Astrocyte (in vitro differentiated cells and primary cell): ENCODE measurements at regions not wholly inside any gene's neighbourhood (a gene's known extent, or its start where the extent isn't known, plus 50 kb on each side); places are given as distances from the start of the nearest gene placed in this dataset.
"Not testable (repeated sequence)": the region's sequence is repeated elsewhere in the genome, so short reads cannot be mapped to it uniquely, and the experiment has no call there.

Experiments used
- DNase-seq: peaks from one replicate; pipeline ENCODE4 v3.0.0-alpha.2; 2010; ENCODE audit warnings: low read depth
- FAIRE-seq: peaks from 2 replicates; lab custom pipeline; 2011; peaks lifted over from hg19 to GRCh38; lab: Jason Lieb, UNC
- H2AFZ ChIP-seq: 2 replicates; pipeline ENCODE4 v1.6.0; 2012; ENCODE audit warnings: low read depth, low read length, inconsistent platforms
- H3K27ac ChIP-seq: 2 replicates; pipeline ENCODE4 v1.5.1; 2011; ENCODE audit warnings: low read depth, low read length, inconsistent platforms
- H3K27me3 ChIP-seq: 2 replicates; pipeline ENCODE4 v1.6.0; 2011; ENCODE audit warnings: low read length, inconsistent platforms; ENCODE audit not compliant: insufficient read depth
- H3K36me3 ChIP-seq: 2 replicates; pipeline ENCODE4 v1.5.1; 2011; ENCODE audit warnings: low read length, inconsistent platforms; ENCODE audit not compliant: insufficient read depth
- H3K4me1 ChIP-seq: 2 replicates; pipeline ENCODE4 v1.5.1; 2011; ENCODE audit warnings: low read length, inconsistent platforms; ENCODE audit not compliant: insufficient read depth
- H3K4me2 ChIP-seq: 2 replicates; pipeline ENCODE4 v1.6.0; 2012; ENCODE audit warnings: low read length, inconsistent platforms
- H3K4me3 ChIP-seq: 2 replicates; pipeline ENCODE4 v1.5.1; 2011; ENCODE audit warnings: low read depth, mild to moderate bottlenecking, low read length, inconsistent platforms; ENCODE audit not compliant: insufficient read depth
- H3K79me2 ChIP-seq: 2 replicates; pipeline ENCODE4 v1.6.0; 2012; ENCODE audit warnings: mild to moderate bottlenecking, low read length, inconsistent platforms; ENCODE audit not compliant: insufficient read depth
- H3K9ac ChIP-seq: 2 replicates; pipeline ENCODE4 v1.6.0; 2012; ENCODE audit warnings: mild to moderate bottlenecking, low read length, inconsistent platforms
- H3K9me3 ChIP-seq: 2 replicates; pipeline ENCODE4 v1.5.1; 2012; ENCODE audit warnings: low read depth, mild to moderate bottlenecking, low read length, inconsistent platforms; ENCODE audit not compliant: insufficient read depth
- H4K20me1 ChIP-seq: 2 replicates; pipeline ENCODE4 v1.6.0; 2012; ENCODE audit warnings: low read length, inconsistent platforms; ENCODE audit not compliant: insufficient read depth
- H3K27ac Mint-ChIP-seq: one replicate; pipeline ENCODE4 v1.8.0; 2021; ENCODE audit warnings: mild to moderate bottlenecking, mixed read lengths; ENCODE audit not compliant: unreplicated experiment
- H3K27me3 Mint-ChIP-seq: one replicate; pipeline ENCODE4 v1.8.0; 2021; ENCODE audit warnings: low read depth, mixed read lengths; ENCODE audit not compliant: unreplicated experiment
- H3K36me3 Mint-ChIP-seq: one replicate; pipeline ENCODE4 v1.8.0; 2021; ENCODE audit warnings: low read depth, mixed read lengths; ENCODE audit not compliant: unreplicated experiment
- H3K4me1 Mint-ChIP-seq: one replicate; pipeline ENCODE4 v1.8.0; 2021; ENCODE audit warnings: low read depth, mixed read lengths; ENCODE audit not compliant: unreplicated experiment
- H3K4me3 Mint-ChIP-seq: one replicate; pipeline ENCODE4 v1.8.0; 2021; ENCODE audit warnings: mild to moderate bottlenecking, moderate library complexity, mixed read lengths; ENCODE audit not compliant: unreplicated experiment
- H3K9me3 Mint-ChIP-seq: one replicate; pipeline ENCODE4 v1.8.0; 2021; ENCODE audit warnings: mild to moderate bottlenecking, mixed read lengths; ENCODE audit not compliant: unreplicated experiment
- CTCF ChIP-seq: IDR thresholded peaks from 2 replicates; pipeline ENCODE4 v1.5.1; 2011; ENCODE audit warnings: low read depth, mild to moderate bottlenecking, inconsistent platforms, low read length, moderate library complexity; ENCODE audit not compliant: insufficient read depth
- EZH2 ChIP-seq: IDR thresholded peaks from 2 replicates; pipeline ENCODE4 v1.6.1; 2012; ENCODE audit warnings: mild to moderate bottlenecking, low read length, inconsistent platforms; ENCODE audit not compliant: insufficient read depth

DNA sequence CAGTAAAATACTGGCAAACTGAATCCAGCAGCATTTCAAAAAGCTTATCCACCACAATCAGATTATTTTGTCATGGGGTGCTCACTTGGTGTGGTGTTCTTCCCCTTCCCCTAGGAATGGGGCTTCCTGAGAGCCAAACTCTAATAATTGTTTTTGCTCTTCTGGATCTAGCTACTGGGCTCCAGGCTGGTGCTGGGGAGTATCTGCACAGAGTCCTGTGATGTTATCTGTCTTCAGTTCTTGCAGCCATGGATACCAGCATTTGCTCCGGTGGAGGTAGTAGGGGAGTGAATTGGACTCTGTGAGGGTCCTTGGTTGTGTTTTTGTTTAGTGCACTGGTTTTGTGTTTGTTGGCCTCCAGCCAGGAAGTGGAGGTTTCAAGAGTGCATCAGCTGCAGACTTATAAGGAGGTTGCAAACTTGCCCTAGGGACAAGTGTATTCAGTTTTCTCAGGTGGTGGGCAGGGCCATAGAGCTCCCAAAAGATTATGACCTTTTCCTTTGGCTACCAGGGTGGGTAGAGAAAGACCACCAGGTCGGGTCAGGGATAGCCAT, 308.5 kb upstream of the MAGI2 start:
- no peaks in the 10 kb centered on the region for H3K27me3 Mint-ChIP-seq
- H3K9me3 ChIP-seq: no peaks in the 10 kb centered on the region
- H3K27ac Mint-ChIP-seq: no peak overlapping the region
- no peak for TF ChIP-seq CTCF
- no peak for TF ChIP-seq EZH2
- H3K4me1 ChIP-seq: no peaks in the 10 kb centered on the region
- no peak overlapping the region for H3K4me3 Mint-ChIP-seq
- H3K9me3 Mint-ChIP-seq: peaks cover 1% of the 10 kb centered on the region
- no peak overlapping the region for H3K9ac ChIP-seq
- no peaks in the 10 kb centered on the region for H3K4me1 Mint-ChIP-seq
- H3K36me3 Mint-ChIP-seq: no peaks in the 10 kb centered on the region
- FAIRE-seq (no peak), DNase-seq (no peak)
- no peak overlapping the region for H3K27ac ChIP-seq
- H3K79me2 ChIP-seq: no peaks in the 10 kb centered on the region
- H3K27me3 ChIP-seq: no peaks in the 10 kb centered on the region
- H2AFZ ChIP-seq: no peak overlapping the region
- no peaks in the 10 kb centered on the region for H4K20me1 ChIP-seq
- H3K36me3 ChIP-seq: no peaks in the 10 kb centered on the region
- no peak overlapping the region for H3K4me3 ChIP-seq
- H3K4me2 ChIP-seq: no peak overlapping the region

GRCh38 chr7:79750941-79751340, 297.5 kb upstream of the MAGI2 start:
- not testable (repeated sequence) for H4K20me1 ChIP-seq, H3K4me3 Mint-ChIP-seq, H3K9me3 Mint-ChIP-seq

DNA sequence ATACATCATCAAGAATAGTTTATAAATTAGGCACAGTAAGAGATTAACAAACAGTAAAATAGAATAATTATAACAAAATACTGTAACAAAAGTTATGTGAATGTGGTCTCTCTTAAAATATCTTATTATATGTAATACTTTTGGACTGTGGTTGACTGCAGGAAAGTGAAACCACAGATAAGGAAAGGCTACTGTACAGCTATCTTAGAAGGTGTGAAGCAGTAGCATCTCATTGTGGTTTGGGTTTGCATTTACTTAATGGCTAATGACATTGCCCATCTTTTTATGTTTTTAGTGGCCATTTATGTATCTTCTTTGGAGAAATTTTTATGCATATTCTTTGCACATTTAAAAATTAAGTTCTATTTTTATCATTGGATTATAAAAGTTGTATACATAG, 296.4 kb upstream of the MAGI2 start:
- Mint-ChIP-seq H3K27ac (no peak overlapping the region), H3K27me3 (no peaks in the 10 kb centered on the region), H3K4me1 (no peaks in the 10 kb centered on the region), H3K36me3 (no peaks in the 10 kb centered on the region), H3K4me3 (no peak overlapping the region), H3K9me3 (peaks cover 2% of the 10 kb centered on the region)
- Histone ChIP-seq H3K79me2 (no peaks in the 10 kb centered on the region), H2AFZ (no peak overlapping the region), H4K20me1 (no peaks in the 10 kb centered on the region), H3K4me1 (no peaks in the 10 kb centered on the region), H3K36me3 (no peaks in the 10 kb centered on the region), H3K9ac (no peak overlapping the region), H3K27ac (no peak overlapping the region), H3K9me3 (no peaks in the 10 kb centered on the region), H3K27me3 (no peaks in the 10 kb centered on the region), H3K4me2 (no peak overlapping the region), H3K4me3 (no peak overlapping the region)
- FAIRE-seq (no peak), DNase-seq (no peak)
- TF ChIP-seq EZH2: no peak
- no peak for TF ChIP-seq CTCF

More at GRCh38 chr7:79750941-79751340, 297.5 kb upstream of the MAGI2 start:
- not testable (repeated sequence) for H2AFZ ChIP-seq, H3K4me2 ChIP-seq, H3K27me3 Mint-ChIP-seq, H3K4me3 ChIP-seq, H3K79me2 ChIP-seq, H3K4me1 Mint-ChIP-seq, DNase-seq, H3K36me3 ChIP-seq, H3K27ac Mint-ChIP-seq, H3K36me3 Mint-ChIP-seq, H3K27me3 ChIP-seq, H3K9ac ChIP-seq, FAIRE-seq, H3K4me1 ChIP-seq, H3K9me3 ChIP-seq, H3K27ac ChIP-seq
